NOMO-1 treated with dmso at 0.1 percent for 144 hours (cell line): ENCODE measurements at regions not wholly inside any gene's neighbourhood (a gene's known extent, or its start where the extent isn't known, plus 50 kb on each side); places are given as distances from the start of the nearest gene placed in this dataset.
"Not testable (repeated sequence)": the region's sequence is repeated elsewhere in the genome, so short reads cannot be mapped to it uniquely, and the experiment has no call there.

Source experiments
- DNase-seq: peaks from one replicate; lab custom pipeline; 2025; ENCODE audit not compliant: unreplicated experiment; lab: John Stamatoyannopoulos, UW

GRCh38 chr5:152118676-152119470 lies 194.2 kb upstream of the GLRA1 start:
- DNase-seq: no peak

- DNase-seq: no peak
These were observed 192.3 kb upstream of the GLRA1 start for GRCh38 chr5:152116934-152117333.

GRCh38 chr5:152113401-152113800 lies 188.8 kb upstream of the GLRA1 start:
- DNase-seq: no peak

GRCh38 chr5:152107220-152107619 lies 182.6 kb upstream of the GLRA1 start:
- DNase-seq: no peak

GRCh38 chr5:152106571-152106970 lies 181.9 kb upstream of the GLRA1 start:
- DNase-seq: no peak

- no peak for DNase-seq
These were observed 180.4 kb upstream of the GLRA1 start for GRCh38 chr5:152105085-152105484.

- no peak for DNase-seq
These were observed 179.6 kb upstream of the GLRA1 start for GRCh38 chr5:152104211-152104610.

- DNase-seq: not testable (repeated sequence)
These were observed 178.3 kb upstream of the GLRA1 start for GRCh38 chr5:152102908-152103307.

- DNase-seq: no peak
These were observed 177.4 kb upstream of the GLRA1 start for GRCh38 chr5:152102057-152102456.

GRCh38 chr5:152100462-152100861 lies 175.8 kb upstream of the GLRA1 start:
- DNase-seq: no peak

- DNase-seq: no peak
These were observed 172.5 kb upstream of the GLRA1 start for GRCh38 chr5:152097128-152097527.

- DNase-seq: no peak
These were observed 170.1 kb upstream of the GLRA1 start for GRCh38 chr5:152094716-152095115.

GRCh38 chr5:152094060-152094459 lies 169.4 kb upstream of the GLRA1 start:
- no peak for DNase-seq

GRCh38 chr5:152092580-152092979 lies 167.9 kb upstream of the GLRA1 start:
- DNase-seq: no peak

- DNase-seq: no peak
These were observed 165.0 kb upstream of the GLRA1 start for GRCh38 chr5:152089644-152090043.

- DNase-seq: no peak
These were observed 162.0 kb upstream of the GLRA1 start for GRCh38 chr5:152086668-152087067.

GRCh38 chr5:152084476-152084875 lies 159.8 kb upstream of the GLRA1 start:
- DNase-seq: no peak

GRCh38 chr5:152083231-152083630 lies 158.6 kb upstream of the GLRA1 start:
- DNase-seq: no peak

GRCh38 chr5:152072091-152072490 lies 147.4 kb upstream of the GLRA1 start:
- no peak for DNase-seq

- DNase-seq: no peak
These were observed 145.9 kb upstream of the GLRA1 start for GRCh38 chr5:152070591-152070990.

- no peak for DNase-seq
These were observed 142.1 kb upstream of the GLRA1 start for GRCh38 chr5:152066784-152067183.

GRCh38 chr5:152063004-152063403 lies 138.4 kb upstream of the GLRA1 start:
- no peak for DNase-seq

GRCh38 chr5:152061095-152061494 lies 136.4 kb upstream of the GLRA1 start:
- DNase-seq: no peak
